HG03060 (cell line): ENCODE measurements at regions not wholly inside any gene's neighbourhood (a gene's known extent, or its start where the extent isn't known, plus 50 kb on each side); places are given as distances from the start of the nearest gene placed in this dataset.

Source experiments
- ATAC-seq: cut with Tn5 transposase; IDR thresholded peaks from one replicate; pipeline ENCODE4 v1.9.1; 2021; ENCODE audit warnings: low read depth, moderate number of reproducible peaks; ENCODE audit not compliant: unreplicated experiment

GRCh38 chr1:239858057-239858456, 233.6 kb upstream of the FMN2 start:
- no peak for ATAC-seq

GRCh38 chr1:239858529-239858928, 233.2 kb upstream of the FMN2 start:
- ATAC-seq, result no peak

GRCh38 chr1:239861985-239862384, 229.7 kb upstream of the FMN2 start:
- no peak for ATAC-seq

DNA sequence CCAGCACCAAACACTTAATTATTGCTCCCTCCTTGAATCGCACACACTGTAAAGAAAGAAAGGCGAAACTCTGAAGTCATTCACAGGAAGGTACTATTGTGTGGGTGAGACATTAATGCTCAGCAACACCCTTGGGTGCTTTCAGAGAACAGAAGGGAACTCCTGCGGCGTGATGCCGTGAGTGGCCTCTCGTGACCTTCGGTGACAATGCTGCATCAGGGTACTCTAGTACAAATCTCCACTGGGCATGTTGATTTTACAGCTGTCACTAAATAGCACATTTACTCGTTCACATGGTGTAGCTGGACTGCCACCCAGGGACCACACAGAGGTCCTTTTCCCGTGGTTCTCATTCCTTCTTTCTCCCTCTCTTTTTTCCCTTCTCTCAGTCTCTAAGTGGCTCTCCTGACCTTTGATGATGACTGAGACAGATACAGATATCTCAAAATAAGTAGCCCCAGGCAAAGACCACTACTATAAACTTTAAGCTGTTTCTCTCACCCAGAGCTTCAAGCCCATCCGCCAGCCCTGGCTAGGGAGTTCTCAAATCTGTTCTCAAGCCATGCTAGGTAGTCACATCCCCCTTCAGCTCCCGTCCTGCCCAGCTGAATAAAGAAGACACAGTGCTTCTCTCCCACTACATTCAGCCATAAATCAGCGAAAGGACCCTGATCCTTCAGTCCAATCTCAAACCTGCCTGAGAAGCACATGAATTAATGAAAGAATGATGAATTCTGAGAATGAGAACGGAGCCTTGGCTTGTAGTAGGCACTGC, 223.4 kb upstream of the FMN2 start:
- no peak for ATAC-seq

GRCh38 chr1:239870194-239870593, 221.5 kb upstream of the FMN2 start:
- ATAC-seq, result no peak

DNA sequence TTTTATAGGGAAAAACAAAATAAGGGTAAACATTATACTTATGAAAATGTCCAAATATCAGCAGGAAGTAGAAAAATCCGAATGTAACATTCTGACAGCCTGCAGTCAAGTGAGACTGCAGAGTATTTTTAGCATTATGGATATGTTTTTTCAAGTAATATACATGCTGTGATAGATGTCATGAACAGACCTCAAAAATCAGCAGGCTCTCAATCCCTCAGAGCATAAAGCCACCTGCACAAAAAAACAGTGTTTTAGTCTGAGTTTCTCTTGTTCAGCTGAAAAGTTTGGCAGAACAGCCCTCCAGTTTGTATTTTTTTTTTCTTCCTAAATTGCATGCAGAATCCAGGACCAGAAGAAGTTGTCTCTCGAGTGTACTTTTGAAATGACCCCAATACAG, 219.1 kb upstream of the FMN2 start:
- ATAC-seq, result no peak

DNA sequence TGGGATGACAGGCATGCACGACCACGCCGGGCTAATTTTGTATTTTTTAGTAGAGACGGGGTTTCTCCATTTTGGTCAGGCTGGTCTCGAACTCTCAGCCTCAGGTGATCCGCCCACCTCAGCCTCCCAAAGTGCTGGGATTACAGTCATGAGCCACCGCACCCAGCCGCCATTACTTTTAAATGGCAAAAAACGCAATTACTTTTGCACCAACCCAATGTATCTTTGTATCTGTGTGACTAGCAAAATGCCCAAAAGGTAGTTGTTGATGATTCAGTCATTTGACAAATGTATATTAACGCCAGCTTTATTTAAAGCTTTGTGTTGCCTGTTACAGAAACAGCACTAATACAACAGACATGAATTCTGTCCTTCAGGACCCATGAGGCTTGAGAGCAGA, 216.9 kb upstream of the FMN2 start:
- ATAC-seq, result no peak

- no peak for ATAC-seq
These were observed 212.1 kb upstream of the FMN2 start for GRCh38 chr1:239879321-239880170.

- ATAC-seq, result no peak
These were observed 208.7 kb upstream of the FMN2 start for GRCh38 chr1:239882967-239883366.

GRCh38 chr1:239884796-239885195, 206.9 kb upstream of the FMN2 start:
- no peak for ATAC-seq

DNA sequence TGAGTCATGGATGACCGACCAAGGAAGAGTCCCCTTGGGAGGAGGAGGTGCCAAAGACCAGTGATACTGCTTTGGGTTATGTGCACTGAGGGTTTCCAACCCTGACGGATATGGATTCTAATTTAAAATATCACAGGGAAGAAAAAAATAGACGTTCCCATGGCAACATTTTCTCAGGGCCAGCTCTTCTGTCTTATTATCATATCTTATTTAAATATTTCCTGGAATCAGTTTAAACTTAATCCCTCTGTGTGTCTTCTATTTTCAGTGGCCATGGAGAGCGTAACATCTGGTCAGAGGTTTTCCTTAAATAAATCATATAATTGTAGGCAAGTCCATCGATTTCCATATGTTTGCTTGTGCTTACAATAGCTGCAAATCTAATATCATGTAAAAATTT, 205.4 kb upstream of the FMN2 start:
- no peak for ATAC-seq

GRCh38 chr1:239888639-239889038, 203.0 kb upstream of the FMN2 start:
- no peak for ATAC-seq

GRCh38 chr1:239891621-239892358, 199.9 kb upstream of the FMN2 start:
- no peak for ATAC-seq

DNA sequence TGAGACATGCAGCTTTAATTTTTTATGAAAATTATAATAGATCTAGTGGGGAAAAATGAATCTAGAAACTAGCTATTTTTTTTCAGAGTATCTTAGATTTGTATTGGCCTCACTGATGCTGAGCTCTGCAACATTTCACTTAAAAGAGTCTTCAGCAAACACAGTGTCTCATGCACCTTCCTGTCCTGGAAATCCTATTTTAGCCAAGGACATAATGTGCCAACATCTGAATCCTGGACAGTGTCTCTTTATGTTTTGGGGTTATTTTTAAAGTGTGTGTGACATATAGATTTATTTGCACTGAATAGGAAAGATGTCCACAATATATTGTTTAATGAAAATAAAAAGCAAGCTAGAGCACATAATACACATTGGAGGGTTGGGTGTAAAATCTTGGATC, 199.1 kb upstream of the FMN2 start:
- ATAC-seq, result no peak

- no peak for ATAC-seq
These were observed 198.5 kb upstream of the FMN2 start for GRCh38 chr1:239893127-239893731.

- ATAC-seq, result no peak
These were observed 195.1 kb upstream of the FMN2 start for GRCh38 chr1:239896569-239896968.

DNA sequence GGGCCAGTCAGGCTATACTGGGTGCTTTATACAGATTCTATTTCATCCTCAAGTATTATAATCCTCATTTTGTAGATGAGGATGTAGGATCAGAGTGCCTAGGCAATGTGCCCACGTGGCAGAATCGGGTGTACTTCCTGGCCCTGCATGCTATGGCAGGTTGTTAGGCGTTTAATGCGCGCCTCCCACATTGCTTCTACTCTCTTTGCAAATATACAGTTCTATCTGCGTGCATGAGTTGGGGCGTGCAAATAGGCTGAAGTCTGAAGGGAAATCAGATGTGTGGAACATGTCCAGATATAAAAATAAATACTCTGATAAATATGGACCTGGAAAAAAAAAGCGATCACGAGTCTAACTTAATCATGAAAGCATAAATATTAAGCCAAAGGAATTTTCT, 194.7 kb upstream of the FMN2 start:
- no peak for ATAC-seq

DNA sequence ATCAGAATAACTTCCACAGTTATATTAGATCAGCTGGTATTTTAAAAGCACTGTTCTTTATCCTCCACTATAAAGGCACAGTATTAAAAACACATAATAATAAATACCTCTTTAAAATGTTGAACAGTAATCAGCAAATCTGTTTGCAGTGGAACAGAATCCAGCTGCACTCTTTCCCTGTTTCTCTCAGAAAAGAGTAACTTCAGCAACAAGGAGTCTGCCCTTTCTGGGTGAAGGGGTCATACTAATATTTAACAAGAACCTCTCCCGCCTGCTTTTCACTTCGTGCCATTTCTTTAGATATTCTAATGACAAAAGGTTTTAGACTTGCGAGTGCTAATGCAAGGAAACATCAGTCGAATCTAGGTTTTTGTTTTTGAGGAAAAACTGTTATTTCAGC, 194.2 kb upstream of the FMN2 start:
- no peak for ATAC-seq

DNA sequence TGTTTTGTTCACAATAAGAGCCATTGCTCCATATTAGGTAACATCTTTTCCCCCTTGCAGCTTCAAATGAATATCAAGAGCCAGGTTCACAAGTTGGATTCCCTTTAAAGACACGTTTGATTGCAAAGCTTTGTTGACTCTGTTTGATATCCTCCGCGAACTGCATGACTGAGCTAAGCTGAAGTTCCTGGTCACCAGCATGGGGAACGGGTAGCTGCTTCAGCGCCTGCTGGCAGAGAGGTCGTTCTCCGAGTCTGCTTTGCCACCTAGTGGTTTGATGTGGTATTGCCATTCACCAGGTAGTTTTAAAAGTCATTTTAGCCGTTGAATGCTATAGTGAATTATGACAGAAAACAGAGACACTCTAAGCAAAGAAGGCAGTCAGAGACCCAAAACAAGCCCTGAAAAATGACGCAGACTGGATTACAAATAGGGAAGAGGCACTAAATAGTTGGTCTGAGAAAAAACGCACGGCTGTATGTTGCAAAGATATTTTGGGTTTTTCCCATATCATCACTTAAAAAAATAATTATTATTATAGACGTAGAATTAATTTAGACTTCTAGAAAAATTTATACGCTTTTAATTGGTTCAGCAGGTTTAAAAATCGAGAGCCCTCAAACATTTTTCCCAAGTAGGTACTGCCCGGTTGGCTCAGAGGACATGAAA, 193.5 kb upstream of the FMN2 start:
- peak; percentile 79 for ATAC-seq

DNA sequence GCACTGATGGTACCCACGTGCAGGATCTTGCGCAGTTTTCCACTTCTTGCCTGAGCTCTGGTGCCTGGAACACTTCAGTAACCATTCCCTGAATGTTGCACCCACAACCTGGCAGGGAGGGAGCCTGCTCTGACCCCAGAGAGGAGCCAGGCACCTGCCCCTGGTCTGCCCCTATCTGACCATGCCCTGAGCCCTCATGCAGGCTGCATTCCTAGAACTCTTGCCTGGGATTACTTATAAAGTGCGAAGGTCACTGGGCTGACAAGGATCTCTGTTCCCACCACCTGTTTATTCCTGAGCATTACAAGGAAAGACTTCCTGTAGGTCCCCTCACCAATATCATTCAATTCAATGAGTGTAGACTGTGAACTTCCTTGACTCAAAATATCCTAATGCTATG, 191.9 kb upstream of the FMN2 start:
- ATAC-seq, result no peak
